A549 (cell line): ENCODE measurements at regions not wholly inside any gene's neighbourhood (a gene's known extent, or its start where the extent isn't known, plus 50 kb on each side); places are given as distances from the start of the nearest gene placed in this dataset.
A peak's percentile ranks its signal among the peaks of the same experiment; 100 is the strongest.

ENCODE experiments used
- ATAC-seq, 2 experiments: fragments of 200-7000 bp in 1 of 2; fragments of >200 bp in 1 of 2; cut with Nextera tagmentation in 1 of 2; cut with Tn5 transposase in 1 of 2; 3 replicates each; pipeline versions ENCODE4 v1.8.0 to v1.9.1; 2018 to 2020; ENCODE audit warnings: mild to moderate bottlenecking in 1 of 2, moderate library complexity in 1 of 2
- CTCF ChIA-PET: fragments of 300-600 bp; sonication (Branson Sonifier 250); formaldehyde crosslinking; extraction: SDS; loops from one replicate; lab custom pipeline; 2021; ENCODE audit warnings: antibody characterized with exemption, inconsistent platforms; lab: Yijun Ruan, JAX
- POLR2A ChIA-PET: fragments of 350-600 bp; formaldehyde crosslinking; extraction: SDS; loops from one replicate; lab custom pipeline; 2021; ENCODE audit warnings: antibody characterized with exemption, inconsistent platforms; lab: Yijun Ruan, JAX
- DNase-seq, 2 experiments: peaks; one replicate each; pipeline versions ENCODE4 v3.0.0 to v3.0.0-alpha.2; 2011 to 2016; ENCODE audit warnings: low read depth in 1 of 2, low spot score in 1 of 2
- FAIRE-seq: peaks from 2 replicates; lab custom pipeline; 2011; peaks lifted over from hg19 to GRCh38; lab: Jason Lieb, UNC
- H3K27ac ChIP-seq, 2 experiments: fragments of >200 bp; sonication (Bioruptor Twin); formaldehyde crosslinking; 3 replicates each; pipeline ENCODE4 v1.5.1; 2016 to 2017
- H3K4me1 ChIP-seq: fragments of >200 bp; sonication (Bioruptor Twin); formaldehyde crosslinking; 3 replicates; pipeline ENCODE4 v1.6.1; 2016
- H3K4me2 ChIP-seq: fragments of >200 bp; sonication (Bioruptor Twin); formaldehyde crosslinking; 3 replicates; pipeline ENCODE4 v1.6.1; 2016
- H3K4me3 ChIP-seq: fragments of >200 bp; sonication (Bioruptor Twin); formaldehyde crosslinking; 3 replicates; pipeline ENCODE4 v1.5.1; 2016
- H3K9me3 ChIP-seq: fragments of >200 bp; sonication (Bioruptor Twin); formaldehyde crosslinking; 3 replicates; pipeline ENCODE4 v1.6.1; 2016
- CBX8 ChIP-seq: fragments of 200-600 bp; sonication (generic); IDR thresholded peaks from 2 replicates; pipeline ENCODE4 v1.6.1; 2016
- CEBPB ChIP-seq, 2 experiments: fragments of >200 bp in 1 of 2; sonication (Bioruptor Twin) in 1 of 2; formaldehyde crosslinking in 1 of 2; IDR thresholded peaks; 2 replicates each; pipeline ENCODE4 v1.6.1; 2012 to 2016
- FOSB ChIP-seq: fragments of 250-450 bp; sonication (Bioruptor Pico); IDR thresholded peaks from 2 replicates; pipeline ENCODE4 v1.5.0; 2020; ENCODE audit warnings: mild to moderate bottlenecking, moderate library complexity
- FOSL2 ChIP-seq, 2 experiments: fragments of 450-650 bp in 1 of 2; fragments of >200 bp in 1 of 2; sonication (Bioruptor Twin) in 1 of 2; formaldehyde crosslinking; IDR thresholded peaks; 2 replicates each; pipeline versions ENCODE4 v1.5.0 to v1.6.1; 2016 to 2020; ENCODE audit warnings: mild to moderate bottlenecking in 1 of 2, moderate library complexity in 1 of 2
- FOXS1 ChIP-seq: fragments of 250-450 bp; sonication (Bioruptor Pico); IDR thresholded peaks from 2 replicates; pipeline ENCODE4 v1.5.0; 2020; ENCODE audit warnings: mild to moderate bottlenecking, moderate library complexity
- GATA3 ChIP-seq: IDR thresholded peaks from 2 replicates; pipeline ENCODE4 v1.6.1; 2012; ENCODE audit warnings: borderline replicate concordance
- HEYL ChIP-seq: fragments of 250-450 bp; sonication (Bioruptor Pico); IDR thresholded peaks from 2 replicates; pipeline ENCODE4 v1.8.0; 2021; ENCODE audit warnings: mild to moderate bottlenecking, moderate library complexity
- JUNB ChIP-seq: fragments of >200 bp; sonication (Bioruptor Twin); formaldehyde crosslinking; IDR thresholded peaks from 2 replicates; pipeline ENCODE4 v1.6.1; 2016
- MAFK ChIP-seq: fragments of 450-650 bp; IDR thresholded peaks from 2 replicates; pipeline ENCODE4 v1.6.1; 2014; ENCODE audit not compliant: partially characterized antibody
- MYC ChIP-seq: IDR thresholded peaks from 2 replicates; pipeline ENCODE4 v1.6.1; 2012; ENCODE audit warnings: mild to moderate bottlenecking, inconsistent platforms, low read length, improper control_type of control experiment, borderline replicate concordance
- PHF8 ChIP-seq: fragments of 200-600 bp; sonication (generic); IDR thresholded peaks from 2 replicates; pipeline ENCODE4 v1.6.1; 2016; ENCODE audit warnings: low read depth, mild to moderate bottlenecking, antibody characterized with exemption, moderate library complexity, borderline replicate concordance
- RFX5 ChIP-seq: fragments of 450-650 bp; IDR thresholded peaks from 2 replicates; pipeline ENCODE4 v1.7.1; 2014; ENCODE audit warnings: antibody characterized with exemption, mild to moderate bottlenecking, moderate library complexity
- SMC3 ChIP-seq: fragments of >200 bp; sonication (Bioruptor Twin); formaldehyde crosslinking; IDR thresholded peaks from 3 replicates; pipeline ENCODE4 v1.6.1; 2018; ENCODE audit warnings: inconsistent platforms
- WGBS: methylation state at CpG from one replicate; pipeline ENCODE4 v1.1.6; 2017; ENCODE audit errors: missing lambda C conversion rate; 5-methylcytosine and 5-hydroxymethylcytosine counted together
- TF ChIP-seq, protein P1 (sequence below): fragments of 200-600 bp; sonication (generic); IDR thresholded peaks from 2 replicates; pipeline ENCODE4 v1.6.1; 2016; ENCODE audit warnings: antibody characterized with exemption, mild to moderate bottlenecking, moderate library complexity
- TF ChIP-seq, protein P2 (sequence below): fragments of 450-650 bp; IDR thresholded peaks from 2 replicates; pipeline ENCODE4 v1.6.1; 2014; ENCODE audit warnings: antibody characterized with exemption
- TF ChIP-seq, protein P3 (sequence below): fragments of >200 bp; sonication (Bioruptor Twin); formaldehyde crosslinking; IDR thresholded peaks from 3 replicates; pipeline ENCODE4 v1.5.1; 2016

DNA sequence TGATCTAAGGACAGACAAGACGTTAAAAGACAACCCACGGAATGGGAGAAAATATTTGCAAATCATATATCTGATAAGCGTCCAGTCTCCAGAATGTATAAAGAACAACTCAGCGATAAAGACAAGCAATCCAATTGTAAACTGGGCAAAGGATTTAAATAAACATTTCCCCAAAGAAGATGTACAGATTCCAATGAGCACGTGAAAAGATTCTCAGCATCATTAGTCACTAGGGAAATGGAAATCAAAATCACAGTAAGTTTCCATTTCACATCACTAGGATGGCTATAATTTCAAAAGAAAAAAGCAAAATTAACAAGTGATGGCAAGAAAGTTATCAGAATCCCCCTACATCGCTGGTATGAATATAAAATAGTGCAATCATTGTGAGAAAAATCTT, 316.1 kb downstream of the SFMBT2 start:
- H3K4me1 ChIP-seq = no peaks in the 10 kb centered on the region
- ATAC-seq (no peak), FAIRE-seq (no peak)
- no peaks in the 10 kb centered on the region for H3K9me3 ChIP-seq
- WGBS = 34% methylated on average over 6 of the region's 6 CpGs
- POLR2A ChIA-PET = no interaction called here
- H3K4me2 ChIP-seq = no peak overlapping the region
- 0 out of 2 replicates have a peak, but pooled peaks have one; percentile 29 for TF ChIP-seq RFX5
- no peak for TF ChIP-seq FOSL2 (IDR thresholded peaks at IDR 0.05)
- TF ChIP-seq FOSL2 (CRISPR knock-in tag; IDR thresholded peaks at IDR 0.05) = no peak
- TF ChIP-seq, all 56 proteins: peak for 1
- Histone ChIP-seq H3K27ac (no peak overlapping the region), H3K4me3 (no peak overlapping the region)
- CTCF ChIA-PET = no interaction called here
- no peak for DNase-seq

DNA sequence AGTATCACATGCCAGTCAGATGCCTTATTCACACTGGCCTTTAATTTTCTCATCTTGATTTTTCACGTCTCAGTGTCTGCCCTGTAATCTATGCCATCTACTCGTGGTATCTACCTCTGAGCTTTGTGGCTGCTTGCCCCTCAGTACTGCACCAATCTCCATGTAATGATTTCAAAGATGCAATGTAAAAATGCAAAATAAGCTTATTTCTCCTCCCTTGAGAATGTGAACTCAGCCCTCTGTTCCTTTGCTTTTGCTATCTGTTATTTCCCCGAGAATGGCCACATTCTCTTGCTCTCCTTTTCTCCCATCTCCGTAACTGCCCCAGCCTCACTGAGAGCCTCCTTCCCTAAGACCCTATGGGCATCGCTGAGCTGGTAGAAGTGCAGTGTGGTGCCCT, 317.5 kb downstream of the SFMBT2 start:
- no peak for FAIRE-seq
- WGBS = 50% methylated on average over 5 of the region's 5 CpGs

DNA sequence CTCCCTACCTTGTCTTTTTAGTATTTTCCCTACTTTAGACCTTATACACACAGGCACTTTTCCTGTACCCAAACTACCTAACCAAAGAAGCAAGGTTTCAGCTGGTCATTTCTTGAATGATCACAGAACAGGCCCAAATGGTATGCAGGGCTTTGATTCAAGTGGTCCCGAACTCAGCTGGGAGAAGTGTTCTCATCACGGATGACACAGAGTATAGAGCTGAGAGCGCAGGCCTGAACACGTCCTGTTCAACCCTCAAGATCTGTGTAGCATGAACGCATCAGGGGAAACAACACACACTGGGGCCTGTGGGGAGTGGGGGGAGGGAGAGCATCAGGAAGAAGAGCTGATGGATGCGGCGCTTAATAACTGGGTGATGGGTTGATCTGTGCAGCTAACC, 318.2 kb downstream of the SFMBT2 start:
- ChIA-PET CTCF (interaction anchor here (0.6 to 1.3 kb wide), 4 partner anchors 10 to 743 kb away, joined by 3 to 7 read pairs (median 4); no protein-coding TSS in a partner anchor), POLR2A (no interaction called here)
- ATAC-seq (no peak), FAIRE-seq (no peak), DNase-seq (no peak)
- Histone ChIP-seq H3K4me3 (no peak overlapping the region), H3K4me2 (no peak overlapping the region), H3K9me3 (no peaks in the 10 kb centered on the region), H3K4me1 (no peaks in the 10 kb centered on the region), H3K27ac (no peak overlapping the region)
- 78% methylated on average over 5 of the region's 7 CpGs for WGBS
- TF ChIP-seq CBX8 = no peak
- TF ChIP-seq GATA3 = no peak
- TF ChIP-seq MYC = no peak
- no peak for TF ChIP-seq HEYL
- no peak for TF ChIP-seq FOSB (CRISPR knock-in tag)
- TF ChIP-seq FOSL2 (IDR thresholded peaks at IDR 0.05) = no peak
- TF ChIP-seq FOSL2 (CRISPR knock-in tag; IDR thresholded peaks at IDR 0.05) = no peak
- TF ChIP-seq, protein P1, sequence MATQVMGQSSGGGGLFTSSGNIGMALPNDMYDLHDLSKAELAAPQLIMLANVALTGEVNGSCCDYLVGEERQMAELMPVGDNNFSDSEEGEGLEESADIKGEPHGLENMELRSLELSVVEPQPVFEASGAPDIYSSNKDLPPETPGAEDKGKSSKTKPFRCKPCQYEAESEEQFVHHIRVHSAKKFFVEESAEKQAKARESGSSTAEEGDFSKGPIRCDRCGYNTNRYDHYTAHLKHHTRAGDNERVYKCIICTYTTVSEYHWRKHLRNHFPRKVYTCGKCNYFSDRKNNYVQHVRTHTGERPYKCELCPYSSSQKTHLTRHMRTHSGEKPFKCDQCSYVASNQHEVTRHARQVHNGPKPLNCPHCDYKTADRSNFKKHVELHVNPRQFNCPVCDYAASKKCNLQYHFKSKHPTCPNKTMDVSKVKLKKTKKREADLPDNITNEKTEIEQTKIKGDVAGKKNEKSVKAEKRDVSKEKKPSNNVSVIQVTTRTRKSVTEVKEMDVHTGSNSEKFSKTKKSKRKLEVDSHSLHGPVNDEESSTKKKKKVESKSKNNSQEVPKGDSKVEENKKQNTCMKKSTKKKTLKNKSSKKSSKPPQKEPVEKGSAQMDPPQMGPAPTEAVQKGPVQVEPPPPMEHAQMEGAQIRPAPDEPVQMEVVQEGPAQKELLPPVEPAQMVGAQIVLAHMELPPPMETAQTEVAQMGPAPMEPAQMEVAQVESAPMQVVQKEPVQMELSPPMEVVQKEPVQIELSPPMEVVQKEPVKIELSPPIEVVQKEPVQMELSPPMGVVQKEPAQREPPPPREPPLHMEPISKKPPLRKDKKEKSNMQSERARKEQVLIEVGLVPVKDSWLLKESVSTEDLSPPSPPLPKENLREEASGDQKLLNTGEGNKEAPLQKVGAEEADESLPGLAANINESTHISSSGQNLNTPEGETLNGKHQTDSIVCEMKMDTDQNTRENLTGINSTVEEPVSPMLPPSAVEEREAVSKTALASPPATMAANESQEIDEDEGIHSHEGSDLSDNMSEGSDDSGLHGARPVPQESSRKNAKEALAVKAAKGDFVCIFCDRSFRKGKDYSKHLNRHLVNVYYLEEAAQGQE = no peak
- TF ChIP-seq CEBPB (IDR thresholded peaks at IDR 0.05) = no peak
- TF ChIP-seq, protein P2, sequence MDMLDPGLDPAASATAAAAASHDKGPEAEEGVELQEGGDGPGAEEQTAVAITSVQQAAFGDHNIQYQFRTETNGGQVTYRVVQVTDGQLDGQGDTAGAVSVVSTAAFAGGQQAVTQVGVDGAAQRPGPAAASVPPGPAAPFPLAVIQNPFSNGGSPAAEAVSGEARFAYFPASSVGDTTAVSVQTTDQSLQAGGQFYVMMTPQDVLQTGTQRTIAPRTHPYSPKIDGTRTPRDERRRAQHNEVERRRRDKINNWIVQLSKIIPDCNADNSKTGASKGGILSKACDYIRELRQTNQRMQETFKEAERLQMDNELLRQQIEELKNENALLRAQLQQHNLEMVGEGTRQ = no peak
- TF ChIP-seq FOXS1 = no peak
- no peak for TF ChIP-seq SMC3
- TF ChIP-seq PHF8 = no peak
- TF ChIP-seq, protein P3, sequence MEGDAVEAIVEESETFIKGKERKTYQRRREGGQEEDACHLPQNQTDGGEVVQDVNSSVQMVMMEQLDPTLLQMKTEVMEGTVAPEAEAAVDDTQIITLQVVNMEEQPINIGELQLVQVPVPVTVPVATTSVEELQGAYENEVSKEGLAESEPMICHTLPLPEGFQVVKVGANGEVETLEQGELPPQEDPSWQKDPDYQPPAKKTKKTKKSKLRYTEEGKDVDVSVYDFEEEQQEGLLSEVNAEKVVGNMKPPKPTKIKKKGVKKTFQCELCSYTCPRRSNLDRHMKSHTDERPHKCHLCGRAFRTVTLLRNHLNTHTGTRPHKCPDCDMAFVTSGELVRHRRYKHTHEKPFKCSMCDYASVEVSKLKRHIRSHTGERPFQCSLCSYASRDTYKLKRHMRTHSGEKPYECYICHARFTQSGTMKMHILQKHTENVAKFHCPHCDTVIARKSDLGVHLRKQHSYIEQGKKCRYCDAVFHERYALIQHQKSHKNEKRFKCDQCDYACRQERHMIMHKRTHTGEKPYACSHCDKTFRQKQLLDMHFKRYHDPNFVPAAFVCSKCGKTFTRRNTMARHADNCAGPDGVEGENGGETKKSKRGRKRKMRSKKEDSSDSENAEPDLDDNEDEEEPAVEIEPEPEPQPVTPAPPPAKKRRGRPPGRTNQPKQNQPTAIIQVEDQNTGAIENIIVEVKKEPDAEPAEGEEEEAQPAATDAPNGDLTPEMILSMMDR = no peak
- TF ChIP-seq, all 56 proteins: peak for 0

More for the DNA sequence above, 317.5 kb downstream of the SFMBT2 start:
- ATAC-seq (no peak), DNase-seq (no peak)
- H3K4me1 ChIP-seq = no peaks in the 10 kb centered on the region
- CTCF ChIA-PET = interaction anchor here (1.3 kb wide), 1 partner anchor 11 kb away, joined by 4 read pairs; no protein-coding TSS in a partner anchor
- no peaks in the 10 kb centered on the region for H3K9me3 ChIP-seq
- POLR2A ChIA-PET = no interaction called here
- TF ChIP-seq JUNB (no peak), MAFK (peak; percentile 71)
- TF ChIP-seq, protein P2 = no peak
- H3K4me3 ChIP-seq = no peak overlapping the region
- no peak overlapping the region for H3K27ac ChIP-seq
- no peak overlapping the region for H3K4me2 ChIP-seq
